MG63 (cell line): ENCODE measurements at regions not wholly inside any gene's neighbourhood (a gene's known extent, or its start where the extent isn't known, plus 50 kb on each side); places are given as distances from the start of the nearest gene placed in this dataset.
A peak's percentile ranks its signal among the peaks of the same experiment; 100 is the strongest.

Source experiments
- DNase-seq: peaks from one replicate; pipeline ENCODE4 v3.0.0-alpha.2; 2020
- H3K27me3 ChIP-seq: fragments of 250-450 bp; sonication (Bioruptor Pico); 2 replicates; pipeline ENCODE4 v1.5.1; 2020; ENCODE audit warnings: mild to moderate bottlenecking, moderate library complexity
- H3K36me3 ChIP-seq: fragments of 250-450 bp; sonication (Bioruptor Pico); 2 replicates; pipeline ENCODE4 v1.5.1; 2020; ENCODE audit warnings: mild to moderate bottlenecking, moderate library complexity
- H3K4me3 ChIP-seq: fragments of 250-450 bp; sonication (Bioruptor Pico); 2 replicates; pipeline ENCODE4 v1.5.1; 2020; ENCODE audit warnings: mild to moderate bottlenecking, moderate library complexity
- H3K9me3 ChIP-seq: fragments of 250-450 bp; sonication (Bioruptor Pico); 2 replicates; pipeline ENCODE4 v1.5.1; 2020; ENCODE audit warnings: mild to moderate bottlenecking, moderate library complexity

GRCh38 chr13:51027644-51028043 is 83.4 kb downstream of the C13orf42 start:
- H3K4me3 ChIP-seq: no peak overlapping the region
- no peak for DNase-seq
- H3K27me3 ChIP-seq: no peaks in the 10 kb centered on the region
- no peaks in the 10 kb centered on the region for H3K36me3 ChIP-seq
- H3K9me3 ChIP-seq: no peaks in the 10 kb centered on the region

GRCh38 chr13:51026016-51026415 is 85.1 kb downstream of the C13orf42 start:
- Histone ChIP-seq H3K36me3 (no peaks in the 10 kb centered on the region), H3K9me3 (no peaks in the 10 kb centered on the region), H3K27me3 (no peaks in the 10 kb centered on the region), H3K4me3 (no peak overlapping the region)
- no peak for DNase-seq

GRCh38 chr13:51025245-51025905 is 85.7 kb downstream of the C13orf42 start:
- no peaks in the 10 kb centered on the region for H3K9me3 ChIP-seq
- no peaks in the 10 kb centered on the region for H3K27me3 ChIP-seq
- no peak overlapping the region for H3K4me3 ChIP-seq
- DNase-seq: no peak
- H3K36me3 ChIP-seq: no peaks in the 10 kb centered on the region

DNA sequence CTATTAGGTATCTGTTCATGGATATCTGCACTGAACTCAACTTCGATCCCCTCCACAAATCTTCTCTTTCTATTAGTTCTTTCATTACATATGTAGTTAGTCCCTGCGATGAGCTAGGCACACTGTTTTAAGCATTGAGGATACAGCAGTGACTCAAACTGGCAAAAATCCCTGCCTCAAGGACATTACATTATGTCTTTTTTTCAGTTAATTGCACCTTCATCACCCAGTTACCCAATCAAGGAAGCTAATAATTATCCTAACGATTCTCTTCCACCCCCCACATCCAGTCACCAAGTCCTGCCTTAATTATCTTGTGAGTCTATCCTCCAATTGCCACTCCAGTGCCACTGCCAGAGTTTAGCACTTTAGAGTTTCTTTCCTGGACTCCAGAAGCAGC is 89.3 kb downstream of the C13orf42 start:
- Histone ChIP-seq H3K27me3 (no peaks in the 10 kb centered on the region), H3K36me3 (no peaks in the 10 kb centered on the region), H3K9me3 (no peaks in the 10 kb centered on the region), H3K4me3 (no peak overlapping the region)
- DNase-seq: no peak

DNA sequence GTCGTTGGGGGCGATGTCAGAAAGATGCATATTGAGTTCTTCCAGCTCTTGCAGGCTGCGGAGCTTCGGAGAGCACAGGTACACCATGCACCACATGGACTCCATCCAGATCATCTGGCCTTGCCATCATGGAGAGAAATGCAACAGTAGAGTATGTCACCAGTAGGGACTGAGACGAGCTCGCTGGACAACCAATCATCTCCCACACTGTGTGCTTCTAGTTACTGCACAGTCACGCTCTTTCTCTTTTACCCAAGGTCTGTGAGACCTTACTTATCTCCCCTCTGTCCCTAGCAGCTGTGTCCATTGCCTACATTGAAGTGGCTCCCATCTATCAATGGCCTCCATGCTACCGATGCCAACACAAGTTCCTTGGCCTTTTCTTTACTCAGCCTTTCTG is 90.5 kb downstream of the C13orf42 start:
- no peak for DNase-seq
- Histone ChIP-seq H3K9me3 (no peaks in the 10 kb centered on the region), H3K27me3 (no peaks in the 10 kb centered on the region), H3K4me3 (no peak overlapping the region), H3K36me3 (no peaks in the 10 kb centered on the region)

- DNase-seq: no peak
- Histone ChIP-seq H3K4me3 (no peak overlapping the region), H3K9me3 (no peaks in the 10 kb centered on the region)
Measured at GRCh38 chr13:51019026-51019425, 92.0 kb downstream of the C13orf42 start.

GRCh38 chr13:51017516-51017915 is 93.6 kb downstream of the C13orf42 start:
- H3K4me3 ChIP-seq: no peak overlapping the region
- H3K27me3 ChIP-seq: no peaks in the 10 kb centered on the region
- peaks cover 9% of the 10 kb centered on the region for H3K9me3 ChIP-seq
- no peak for DNase-seq
- H3K36me3 ChIP-seq: no peaks in the 10 kb centered on the region

More at GRCh38 chr13:51019026-51019425, 92.0 kb downstream of the C13orf42 start:
- Histone ChIP-seq H3K27me3 (no peaks in the 10 kb centered on the region), H3K36me3 (no peaks in the 10 kb centered on the region)

- no peak for DNase-seq
- Histone ChIP-seq H3K27me3 (no peaks in the 10 kb centered on the region), H3K4me3 (no peak overlapping the region), H3K9me3 (peaks cover 9% of the 10 kb centered on the region), H3K36me3 (no peaks in the 10 kb centered on the region)
Measured at GRCh38 chr13:51015973-51016372, 95.1 kb downstream of the C13orf42 start.

DNA sequence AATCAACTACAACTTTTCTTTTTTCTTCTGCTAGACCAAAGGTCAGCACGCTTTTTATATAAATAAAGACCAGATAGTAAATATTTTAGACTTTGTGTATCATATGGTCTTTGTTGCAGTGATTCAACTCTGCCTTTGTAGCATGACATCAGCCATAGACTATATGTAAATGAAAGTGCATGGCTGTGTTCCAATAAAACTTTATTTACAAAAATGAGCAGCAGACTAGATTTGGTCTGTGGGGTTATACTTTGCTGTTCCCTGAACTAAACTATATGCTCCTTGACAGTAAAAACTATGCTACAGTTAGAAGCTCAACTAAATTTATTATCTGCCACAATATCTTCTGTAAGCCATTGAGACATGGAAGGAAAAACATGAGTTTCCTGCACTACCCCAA is 100.0 kb downstream of the RNASEH2B start:
- no peaks in the 10 kb centered on the region for H3K27me3 ChIP-seq
- no peaks in the 10 kb centered on the region for H3K36me3 ChIP-seq
- H3K9me3 ChIP-seq: peaks cover 9% of the 10 kb centered on the region
- no peak overlapping the region for H3K4me3 ChIP-seq
- DNase-seq: no peak

- Histone ChIP-seq H3K36me3 (no peaks in the 10 kb centered on the region), H3K4me3 (no peak overlapping the region), H3K9me3 (no peaks in the 10 kb centered on the region), H3K27me3 (no peaks in the 10 kb centered on the region)
- DNase-seq: no peak
Measured at GRCh38 chr13:51007216-51007615, 97.6 kb downstream of the RNASEH2B start.

- peak; percentile 68 for DNase-seq
- no peaks in the 10 kb centered on the region for H3K9me3 ChIP-seq
- no peaks in the 10 kb centered on the region for H3K36me3 ChIP-seq
- no peak overlapping the region for H3K4me3 ChIP-seq
- no peaks in the 10 kb centered on the region for H3K27me3 ChIP-seq
Measured at GRCh38 chr13:51006067-51006845, 96.7 kb downstream of the RNASEH2B start.
